Stimulated activated naive CD8-positive, alpha-beta T cell treated with anti-CD3 and anti-CD28 coated beads, Interleukin-15, amount 100 ng/mL, for 72 hours (primary cell): ENCODE measurements at regions not wholly inside any gene's neighbourhood (a gene's known extent, or its start where the extent isn't known, plus 50 kb on each side); places are given as distances from the start of the nearest gene placed in this dataset.
A peak's percentile ranks its signal among the peaks of the same experiment; 100 is the strongest.
"Not testable (repeated sequence)": the region's sequence is repeated elsewhere in the genome, so short reads cannot be mapped to it uniquely, and the experiment has no call there.

ENCODE experiments used
- ATAC-seq: fragments of 150-1000 bp; cut with Tn5 transposase; 2 replicates; pipeline ENCODE4 v1.10.0; 2021; ENCODE audit warnings: mild to moderate bottlenecking, moderate library complexity
- DNase-seq, 2 donors: peaks; one replicate each; pipeline ENCODE4 v3.0.0; 2021 to 2022
- H3K27ac Mint-ChIP-seq, 2 donors: one replicate each; pipeline ENCODE4 v1.8.0; 2022; ENCODE audit warnings: mild to moderate bottlenecking in 2 of 2, mixed read lengths in 2 of 2, moderate library complexity in 2 of 2
- H3K27me3 Mint-ChIP-seq: one replicate; pipeline ENCODE4 v1.8.0; 2022; ENCODE audit warnings: mixed read lengths
- H3K4me1 Mint-ChIP-seq: one replicate; pipeline ENCODE4 v1.8.0; 2022; ENCODE audit warnings: mild to moderate bottlenecking, mixed read lengths
- H3K4me3 Mint-ChIP-seq, 2 donors: one replicate each; pipeline ENCODE4 v1.8.0; 2022; ENCODE audit warnings: mild to moderate bottlenecking in 2 of 2, mixed read lengths in 2 of 2, moderate library complexity in 1 of 2
- H3K9me3 Mint-ChIP-seq, 2 donors: one replicate each; pipeline ENCODE4 v1.8.0; 2022; ENCODE audit warnings: mixed read lengths in 2 of 2

- DNase-seq, H3K9me3 Mint-ChIP-seq, H3K4me1 Mint-ChIP-seq, ATAC-seq, H3K27ac Mint-ChIP-seq, H3K27me3 Mint-ChIP-seq, H3K4me3 Mint-ChIP-seq: not testable (repeated sequence)
Observed at GRCh38 chr22:15772337-15772736, 82.5 kb downstream of the POTEH start.

- not testable (repeated sequence) for H3K9me3 Mint-ChIP-seq, DNase-seq, H3K27ac Mint-ChIP-seq, ATAC-seq, H3K4me1 Mint-ChIP-seq, H3K27me3 Mint-ChIP-seq, H3K4me3 Mint-ChIP-seq
Observed at GRCh38 chr22:15775118-15775517, 85.3 kb downstream of the POTEH start.

GRCh38 chr22:15775670-15776669, 86.1 kb downstream of the POTEH start:
- not testable (repeated sequence) for H3K27ac Mint-ChIP-seq, H3K4me3 Mint-ChIP-seq, DNase-seq, H3K27me3 Mint-ChIP-seq, H3K9me3 Mint-ChIP-seq, H3K4me1 Mint-ChIP-seq
- peak; percentile 64 for ATAC-seq

- ATAC-seq, H3K4me3 Mint-ChIP-seq, DNase-seq, H3K4me1 Mint-ChIP-seq, H3K27me3 Mint-ChIP-seq, H3K27ac Mint-ChIP-seq, H3K9me3 Mint-ChIP-seq: not testable (repeated sequence)
Observed at GRCh38 chr22:15776727-15777126, 86.9 kb downstream of the POTEH start.

GRCh38 chr22:15777150-15777549, 87.3 kb downstream of the POTEH start:
- H3K27me3 Mint-ChIP-seq, H3K4me3 Mint-ChIP-seq, H3K4me1 Mint-ChIP-seq, H3K27ac Mint-ChIP-seq, DNase-seq, ATAC-seq, H3K9me3 Mint-ChIP-seq: not testable (repeated sequence)

- not testable (repeated sequence) for H3K27me3 Mint-ChIP-seq, DNase-seq, H3K27ac Mint-ChIP-seq, H3K4me3 Mint-ChIP-seq, H3K9me3 Mint-ChIP-seq, ATAC-seq, H3K4me1 Mint-ChIP-seq
Observed at GRCh38 chr22:15777557-15777956, 87.7 kb downstream of the POTEH start.

- H3K9me3 Mint-ChIP-seq, ATAC-seq, H3K4me1 Mint-ChIP-seq, H3K27me3 Mint-ChIP-seq, H3K27ac Mint-ChIP-seq, H3K4me3 Mint-ChIP-seq, DNase-seq: not testable (repeated sequence)
Observed at GRCh38 chr22:15778366-15778765, 88.5 kb downstream of the POTEH start.

- not testable (repeated sequence) for DNase-seq, ATAC-seq, H3K4me3 Mint-ChIP-seq, H3K27me3 Mint-ChIP-seq, H3K27ac Mint-ChIP-seq, H3K9me3 Mint-ChIP-seq, H3K4me1 Mint-ChIP-seq
Observed at GRCh38 chr22:15781652-15782051, 91.8 kb downstream of the POTEH start.

- not testable (repeated sequence) for H3K4me1 Mint-ChIP-seq, H3K9me3 Mint-ChIP-seq, H3K27me3 Mint-ChIP-seq, DNase-seq, ATAC-seq, H3K4me3 Mint-ChIP-seq, H3K27ac Mint-ChIP-seq
Observed at GRCh38 chr22:15782933-15783332, 93.1 kb downstream of the POTEH start.

GRCh38 chr22:15784383-15785085, 94.7 kb downstream of the POTEH start:
- H3K4me3 Mint-ChIP-seq, H3K4me1 Mint-ChIP-seq, H3K27me3 Mint-ChIP-seq, H3K27ac Mint-ChIP-seq, DNase-seq, H3K9me3 Mint-ChIP-seq: not testable (repeated sequence)
- peak; percentile 63 for ATAC-seq

GRCh38 chr22:15786942-15787733, 97.3 kb downstream of the POTEH start:
- DNase-seq, H3K27me3 Mint-ChIP-seq, H3K9me3 Mint-ChIP-seq, H3K27ac Mint-ChIP-seq, H3K4me1 Mint-ChIP-seq, ATAC-seq, H3K4me3 Mint-ChIP-seq: not testable (repeated sequence)

- not testable (repeated sequence) for H3K9me3 Mint-ChIP-seq, ATAC-seq, H3K27ac Mint-ChIP-seq, H3K4me1 Mint-ChIP-seq, H3K27me3 Mint-ChIP-seq, H3K4me3 Mint-ChIP-seq, DNase-seq
Observed at GRCh38 chr22:15791557-15791956, 101.7 kb downstream of the POTEH start.

GRCh38 chr22:15799935-15800334, 110.1 kb downstream of the POTEH start:
- not testable (repeated sequence) for H3K27ac Mint-ChIP-seq, H3K27me3 Mint-ChIP-seq, H3K4me3 Mint-ChIP-seq, H3K4me1 Mint-ChIP-seq, ATAC-seq, H3K9me3 Mint-ChIP-seq, DNase-seq

- ATAC-seq = peak; percentile 40
- DNase-seq, H3K9me3 Mint-ChIP-seq, H3K27ac Mint-ChIP-seq, H3K27me3 Mint-ChIP-seq, H3K4me3 Mint-ChIP-seq, H3K4me1 Mint-ChIP-seq: not testable (repeated sequence)
Observed at GRCh38 chr22:15811141-15811540, 121.3 kb downstream of the POTEH start.

- H3K9me3 Mint-ChIP-seq, H3K27me3 Mint-ChIP-seq, H3K27ac Mint-ChIP-seq, ATAC-seq, DNase-seq, H3K4me1 Mint-ChIP-seq, H3K4me3 Mint-ChIP-seq: not testable (repeated sequence)
Observed at GRCh38 chr22:15815783-15816182, 126.0 kb downstream of the POTEH start.
